Bronchial epithelial cell (primary cell): ENCODE measurements at regions not wholly inside any gene's neighbourhood (a gene's known extent, or its start where the extent isn't known, plus 50 kb on each side); places are given as distances from the start of the nearest gene placed in this dataset.

ENCODE experiments used
- DNase-seq: peaks from one replicate; pipeline ENCODE4 v3.0.0-alpha.2; 2010; ENCODE audit warnings: low read depth
- FAIRE-seq: peaks from 2 replicates; lab custom pipeline; 2011; peaks lifted over from hg19 to GRCh38; lab: Jason Lieb, UNC
- H3K27me3 ChIP-seq: 2 replicates; pipeline ENCODE4 v1.5.1; 2011; ENCODE audit warnings: low read length; ENCODE audit not compliant: control insufficient read depth, insufficient read depth
- H3K36me3 ChIP-seq: 2 replicates; pipeline ENCODE4 v1.5.1; 2011; ENCODE audit warnings: low read length; ENCODE audit not compliant: control insufficient read depth, insufficient read depth
- H3K4me3 ChIP-seq: 2 replicates; pipeline ENCODE4 v1.5.1; 2011; ENCODE audit warnings: mild to moderate bottlenecking, low read depth, low read length, control low read depth
- TF ChIP-seq, protein P1 (sequence below): IDR thresholded peaks from 2 replicates; pipeline ENCODE4 v1.5.1; 2011; ENCODE audit warnings: mild to moderate bottlenecking, moderate library complexity, low read length, control low read depth, inconsistent platforms; ENCODE audit not compliant: insufficient read depth, severe bottlenecking

DNA sequence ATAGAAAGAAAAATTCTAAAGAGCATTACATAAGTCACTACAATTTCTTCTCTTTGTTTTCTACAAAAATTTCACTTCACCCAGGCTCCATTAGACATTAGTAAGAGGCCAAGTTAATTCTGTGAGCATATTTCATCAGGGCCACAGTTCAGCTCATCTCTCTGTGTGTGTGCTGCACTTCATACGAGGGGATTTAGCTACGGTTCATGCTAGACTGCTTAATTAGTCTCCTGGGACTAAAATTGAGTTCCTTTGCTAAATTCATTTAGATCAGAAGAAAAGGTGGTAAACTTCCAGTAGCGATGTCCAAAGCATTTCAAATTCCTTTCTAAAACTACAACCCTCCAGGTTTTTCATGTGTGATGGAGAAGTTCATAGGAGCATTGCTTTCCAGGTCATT, 83.1 kb upstream of the SETMAR start:
- FAIRE-seq: no peak
- no peak overlapping the region for H3K4me3 ChIP-seq
- H3K36me3 ChIP-seq: no peaks in the 10 kb centered on the region
- TF ChIP-seq, protein P1, sequence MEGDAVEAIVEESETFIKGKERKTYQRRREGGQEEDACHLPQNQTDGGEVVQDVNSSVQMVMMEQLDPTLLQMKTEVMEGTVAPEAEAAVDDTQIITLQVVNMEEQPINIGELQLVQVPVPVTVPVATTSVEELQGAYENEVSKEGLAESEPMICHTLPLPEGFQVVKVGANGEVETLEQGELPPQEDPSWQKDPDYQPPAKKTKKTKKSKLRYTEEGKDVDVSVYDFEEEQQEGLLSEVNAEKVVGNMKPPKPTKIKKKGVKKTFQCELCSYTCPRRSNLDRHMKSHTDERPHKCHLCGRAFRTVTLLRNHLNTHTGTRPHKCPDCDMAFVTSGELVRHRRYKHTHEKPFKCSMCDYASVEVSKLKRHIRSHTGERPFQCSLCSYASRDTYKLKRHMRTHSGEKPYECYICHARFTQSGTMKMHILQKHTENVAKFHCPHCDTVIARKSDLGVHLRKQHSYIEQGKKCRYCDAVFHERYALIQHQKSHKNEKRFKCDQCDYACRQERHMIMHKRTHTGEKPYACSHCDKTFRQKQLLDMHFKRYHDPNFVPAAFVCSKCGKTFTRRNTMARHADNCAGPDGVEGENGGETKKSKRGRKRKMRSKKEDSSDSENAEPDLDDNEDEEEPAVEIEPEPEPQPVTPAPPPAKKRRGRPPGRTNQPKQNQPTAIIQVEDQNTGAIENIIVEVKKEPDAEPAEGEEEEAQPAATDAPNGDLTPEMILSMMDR: no peak
- no peaks in the 10 kb centered on the region for H3K27me3 ChIP-seq
- DNase-seq: no peak

DNA sequence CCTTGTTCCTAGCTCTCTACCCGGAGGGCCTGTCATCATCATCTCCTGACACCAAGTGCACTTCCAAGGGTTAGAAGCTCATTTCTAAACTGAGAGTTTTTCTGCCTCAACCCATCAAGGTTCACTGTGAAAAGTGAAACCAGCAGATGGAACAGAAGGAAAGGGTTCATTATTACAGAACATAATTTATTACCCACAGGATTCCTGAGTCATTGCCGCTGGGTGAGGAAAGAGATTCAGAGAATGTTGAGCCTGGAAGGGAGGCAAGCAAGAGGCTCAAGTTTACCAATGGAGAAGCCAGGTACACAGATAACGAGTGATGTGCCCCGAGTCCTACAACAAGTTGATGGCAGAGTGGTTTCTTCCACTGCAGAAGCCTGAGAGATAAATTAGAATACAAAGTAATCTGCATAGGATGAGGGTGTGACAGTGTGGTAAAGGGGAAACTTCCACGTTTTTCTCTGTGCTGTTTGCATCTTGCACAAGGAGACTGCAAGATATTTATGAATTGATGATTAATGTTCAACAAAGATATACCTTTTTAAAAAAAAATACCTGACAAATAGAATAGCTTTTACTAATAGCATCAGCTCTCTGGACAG, 80.5 kb upstream of the SETMAR start:
- TF ChIP-seq, protein P1: no peak
- no peaks in the 10 kb centered on the region for H3K27me3 ChIP-seq
- H3K36me3 ChIP-seq: no peaks in the 10 kb centered on the region
- H3K4me3 ChIP-seq: no peak overlapping the region
- FAIRE-seq: peak; percentile 32
- DNase-seq: no peak

DNA sequence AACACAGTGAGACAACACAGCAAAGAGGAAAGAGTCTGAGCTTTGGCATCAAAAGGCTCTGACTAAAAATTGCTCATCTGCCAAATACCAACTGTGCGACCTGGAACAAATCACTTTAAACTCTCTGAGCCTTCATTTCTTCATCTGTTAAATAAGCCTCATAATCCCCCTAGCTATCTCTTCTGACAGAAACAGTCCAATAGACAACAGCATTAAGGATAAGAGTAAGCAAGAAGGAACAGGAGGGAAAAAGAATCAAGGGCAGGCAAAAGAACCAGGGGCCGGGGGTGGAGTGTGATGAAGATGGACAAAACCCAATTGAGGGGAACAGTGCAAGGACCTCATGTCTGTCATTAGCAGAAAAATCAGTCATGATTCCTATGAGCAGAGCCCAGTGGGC, 79.4 kb upstream of the SETMAR start:
- TF ChIP-seq, protein P1: no peak

DNA sequence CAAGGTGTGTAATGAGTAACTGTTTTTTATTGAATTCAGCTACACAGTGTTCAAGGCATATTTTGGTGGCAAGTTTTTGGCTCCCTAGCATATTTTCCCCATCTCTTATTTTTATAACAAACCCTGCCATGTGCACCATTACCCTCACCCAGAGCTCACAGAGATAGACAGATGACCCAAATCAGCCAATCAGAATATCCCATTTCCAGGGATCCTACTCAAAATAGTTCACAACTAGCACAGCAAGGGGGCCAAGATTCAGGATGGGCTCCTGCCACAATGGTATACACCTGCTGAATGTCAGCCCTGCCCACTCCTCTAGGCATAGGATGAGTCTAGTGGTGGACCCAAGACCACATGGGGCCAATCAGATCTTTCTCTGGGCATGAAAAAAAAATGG, 78.8 kb upstream of the SETMAR start:
- DNase-seq: no peak
- Histone ChIP-seq H3K27me3 (no peaks in the 10 kb centered on the region), H3K4me3 (no peak overlapping the region), H3K36me3 (no peaks in the 10 kb centered on the region)
- no peak for FAIRE-seq
- TF ChIP-seq, protein P1: no peak

More for the DNA sequence above, 79.4 kb upstream of the SETMAR start:
- no peak for FAIRE-seq
- no peak overlapping the region for H3K4me3 ChIP-seq
- no peaks in the 10 kb centered on the region for H3K27me3 ChIP-seq
- DNase-seq: no peak
- H3K36me3 ChIP-seq: no peaks in the 10 kb centered on the region

DNA sequence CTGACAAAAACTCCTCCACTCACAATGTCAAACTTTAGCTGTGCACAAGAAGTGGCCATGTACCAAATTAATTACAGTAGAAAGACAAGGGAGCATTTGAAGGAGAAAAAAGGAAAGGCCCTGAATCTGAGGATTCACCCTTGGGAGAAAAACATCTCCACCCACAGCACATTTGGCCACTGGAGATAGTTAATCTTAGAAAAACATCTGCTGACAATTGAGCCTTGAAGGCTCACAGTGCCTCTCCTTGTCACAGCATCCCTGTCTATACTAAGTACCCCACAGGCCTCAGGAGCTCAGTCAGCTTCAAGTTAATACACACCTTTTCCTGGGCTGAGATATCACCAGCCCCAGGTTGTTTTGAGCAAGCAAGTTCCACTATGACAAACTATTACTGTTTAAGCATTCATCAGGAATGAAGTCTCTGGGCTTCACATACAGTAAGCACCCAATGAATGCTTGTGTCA, 78.1 kb upstream of the SETMAR start:
- Histone ChIP-seq H3K27me3 (no peaks in the 10 kb centered on the region), H3K4me3 (no peak overlapping the region), H3K36me3 (no peaks in the 10 kb centered on the region)
- TF ChIP-seq, protein P1: no peak
- FAIRE-seq (no peak), DNase-seq (no peak)

DNA sequence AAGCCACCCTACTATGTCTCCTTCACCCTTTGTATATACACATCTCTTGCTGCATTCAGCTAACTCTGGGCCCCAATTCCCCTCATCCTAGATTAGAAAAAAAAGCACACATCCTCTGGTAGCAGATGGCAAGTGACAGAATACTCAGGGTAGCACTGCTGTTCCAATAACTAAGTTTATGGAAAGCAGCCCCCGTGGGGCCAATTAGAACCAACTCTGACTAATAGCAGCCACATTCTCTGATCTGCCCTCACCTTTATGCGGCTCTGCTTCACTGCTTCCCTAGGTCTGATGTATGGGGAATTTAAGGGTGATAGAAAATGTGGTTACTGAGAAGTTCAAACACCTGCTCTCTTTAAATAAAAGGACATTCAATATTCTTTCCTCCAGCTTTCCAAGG, 74.9 kb upstream of the SETMAR start:
- no peak overlapping the region for H3K4me3 ChIP-seq
- DNase-seq: no peak
- H3K36me3 ChIP-seq: no peaks in the 10 kb centered on the region
- no peaks in the 10 kb centered on the region for H3K27me3 ChIP-seq
- TF ChIP-seq, protein P1: no peak
- no peak for FAIRE-seq
